Natural killer cell treated with Interleukin-12 subunit alpha and Interleukin-12 subunit beta and Interleukin-15 and Interleukin-18, amount 100 ng/mL, for 72 hours (primary cell): ENCODE measurements at regions not wholly inside any gene's neighbourhood (a gene's known extent, or its start where the extent isn't known, plus 50 kb on each side); places are given as distances from the start of the nearest gene placed in this dataset.
A peak's percentile ranks its signal among the peaks of the same experiment; 100 is the strongest.
"Not testable (repeated sequence)": the region's sequence is repeated elsewhere in the genome, so short reads cannot be mapped to it uniquely, and the experiment has no call there.

Experiments
- ATAC-seq, 2 donors: fragments of 150-1000 bp; cut with Tn5 transposase in 1 of 2; sonication (Bioruptor Pico), chemical (Tn5 transposase) in 1 of 2; 2 replicates each; pipeline ENCODE4 v1.10.0; 2021
- DNase-seq: peaks from one replicate; pipeline ENCODE4 v3.0.0; 2022; ENCODE audit warnings: low spot score
- H3K27ac Mint-ChIP-seq, 2 donors: 1 replicate in 1 of 2; 2 replicates in 1 of 2; pipeline ENCODE4 v1.8.0; 2022; ENCODE audit warnings: mixed read lengths in 2 of 2, mild to moderate bottlenecking in 1 of 2, moderate library complexity in 1 of 2
- H3K27me3 Mint-ChIP-seq, 2 donors: 1 replicate in 1 of 2; 2 replicates in 1 of 2; pipeline ENCODE4 v1.8.0; 2022; ENCODE audit warnings: mixed read lengths in 2 of 2
- H3K36me3 Mint-ChIP-seq: one replicate; pipeline ENCODE4 v1.8.0; 2022; ENCODE audit warnings: mixed read lengths
- H3K4me1 Mint-ChIP-seq, 2 donors: 1 replicate in 1 of 2; 2 replicates in 1 of 2; pipeline ENCODE4 v1.8.0; 2022; ENCODE audit warnings: low read depth in 2 of 2, mixed read lengths in 2 of 2, mild to moderate bottlenecking in 1 of 2
- H3K4me3 Mint-ChIP-seq: one replicate; pipeline ENCODE4 v1.8.0; 2022; ENCODE audit warnings: mixed read lengths
- H3K9me3 Mint-ChIP-seq: 2 replicates; pipeline ENCODE4 v1.8.0; 2022; ENCODE audit warnings: mixed read lengths

DNA sequence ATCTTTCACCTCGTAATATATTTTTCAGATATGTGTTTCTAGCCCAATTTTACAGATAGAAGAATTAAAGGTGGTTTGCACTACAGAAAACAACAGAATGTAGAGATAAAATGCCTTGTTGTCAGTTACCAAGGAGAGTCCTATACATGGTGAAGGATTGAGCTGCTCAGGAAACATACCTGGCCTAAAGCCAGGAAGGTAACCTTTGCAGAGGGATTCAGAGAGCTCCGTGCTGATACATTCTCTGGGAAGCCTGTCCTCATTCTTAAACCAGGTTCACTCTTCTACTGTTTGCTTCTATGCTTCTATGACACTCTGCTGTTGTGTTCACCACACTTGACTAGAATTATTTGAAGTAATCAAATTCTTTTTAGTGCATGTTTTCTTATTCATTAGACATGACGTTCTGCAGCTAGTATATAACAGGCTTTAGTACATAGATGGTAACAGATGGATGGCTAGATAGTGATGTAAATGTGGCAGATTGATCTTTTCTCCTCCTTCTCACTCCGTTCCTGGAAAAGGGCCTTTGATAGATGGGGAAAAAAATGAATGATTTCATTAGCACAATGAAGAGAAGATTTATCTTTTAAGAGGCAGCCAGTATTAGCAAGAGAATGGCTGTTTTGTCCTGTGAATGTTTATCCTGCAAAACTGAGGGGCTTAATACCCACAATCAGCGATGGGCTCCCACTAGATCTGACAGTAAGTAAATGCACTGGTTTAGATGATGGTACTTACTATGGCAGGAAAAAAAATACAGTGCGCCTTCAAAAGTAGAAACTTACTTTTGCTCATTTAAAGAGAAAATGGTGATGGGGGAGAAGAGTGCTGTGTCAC, 589.6 kb upstream of the FAM98A start:
- no peak overlapping the region for H3K4me3 Mint-ChIP-seq
- ATAC-seq (no peak), DNase-seq (no peak)
- H3K36me3 Mint-ChIP-seq = no peaks in the 10 kb centered on the region
- H3K27me3 Mint-ChIP-seq = no peaks in the 10 kb centered on the region
- peaks cover 17% of the 10 kb centered on the region for H3K9me3 Mint-ChIP-seq
- no peaks in the 10 kb centered on the region for H3K4me1 Mint-ChIP-seq
- H3K27ac Mint-ChIP-seq = no peak overlapping the region

DNA sequence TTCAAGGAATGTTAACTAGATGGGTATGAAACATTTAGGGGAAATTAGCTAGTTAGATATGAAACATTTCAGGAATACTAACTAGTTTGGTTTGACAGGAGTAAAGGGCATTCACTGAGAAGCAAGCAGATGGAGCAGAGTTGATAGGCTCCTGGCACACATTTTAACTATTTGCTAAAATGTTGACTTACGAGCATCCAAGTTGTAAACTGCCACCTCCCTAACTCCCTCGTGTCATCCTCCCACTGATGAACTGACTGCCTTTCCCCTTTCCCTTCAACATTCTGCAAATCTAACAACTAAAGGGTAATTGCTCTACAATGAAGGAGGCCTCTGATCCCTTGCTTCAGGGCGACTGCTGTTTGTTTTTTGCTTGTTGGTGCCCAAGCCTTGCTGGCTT, 580.4 kb upstream of the FAM98A start:
- Mint-ChIP-seq H3K27me3 (no peaks in the 10 kb centered on the region), H3K4me3 (no peak overlapping the region), H3K4me1 (no peaks in the 10 kb centered on the region), H3K27ac (no peak overlapping the region), H3K9me3 (peaks cover 11% of the 10 kb centered on the region), H3K36me3 (no peaks in the 10 kb centered on the region)
- ATAC-seq = no peak
- no peak for DNase-seq

DNA sequence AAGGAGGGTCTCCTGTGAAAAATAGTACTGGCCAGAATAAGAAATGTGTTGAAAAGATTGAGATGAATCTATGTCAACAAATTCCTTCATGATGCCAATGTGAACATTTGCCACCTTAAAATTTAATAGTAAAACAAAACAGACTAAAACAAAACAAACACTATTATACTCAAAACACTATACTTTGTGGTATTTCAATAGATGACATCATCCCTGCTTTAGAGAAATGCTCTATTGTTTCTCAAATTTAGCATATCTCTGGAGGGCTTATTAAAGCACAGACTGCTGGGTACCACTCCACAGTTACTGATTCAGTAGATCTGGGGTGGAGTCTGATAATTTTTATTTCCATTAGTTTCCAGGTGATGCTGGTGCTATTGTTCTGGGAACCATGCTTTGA, 579.4 kb upstream of the FAM98A start:
- H3K27me3 Mint-ChIP-seq = no peaks in the 10 kb centered on the region
- no peaks in the 10 kb centered on the region for H3K36me3 Mint-ChIP-seq
- DNase-seq (no peak), ATAC-seq (no peak)
- no peak overlapping the region for H3K4me3 Mint-ChIP-seq
- H3K27ac Mint-ChIP-seq = no peak overlapping the region
- peaks cover 9% of the 10 kb centered on the region for H3K9me3 Mint-ChIP-seq
- no peaks in the 10 kb centered on the region for H3K4me1 Mint-ChIP-seq

DNA sequence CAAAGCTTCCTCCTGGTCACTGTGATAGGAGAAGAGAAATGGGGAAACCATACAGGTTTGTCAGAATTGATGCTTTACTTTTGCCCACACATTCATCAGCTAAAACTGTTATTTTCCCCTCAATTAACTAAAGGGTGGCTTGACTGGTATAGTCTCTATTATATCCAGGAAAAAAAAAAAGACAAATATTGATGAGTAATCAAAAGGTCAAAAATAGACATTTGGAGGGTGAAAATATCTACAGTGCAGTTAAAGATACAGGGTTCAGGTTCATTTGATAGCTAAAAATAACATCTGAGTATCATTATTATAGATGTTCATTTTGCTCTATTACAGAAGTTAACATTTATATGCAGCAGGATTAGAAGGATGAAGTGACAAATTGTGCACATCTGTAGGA, 577.6 kb upstream of the FAM98A start:
- no peak overlapping the region for H3K4me3 Mint-ChIP-seq
- H3K36me3 Mint-ChIP-seq = no peaks in the 10 kb centered on the region
- peaks cover 9% of the 10 kb centered on the region for H3K9me3 Mint-ChIP-seq
- no peak overlapping the region for H3K27ac Mint-ChIP-seq
- no peak for DNase-seq
- no peaks in the 10 kb centered on the region for H3K27me3 Mint-ChIP-seq
- H3K4me1 Mint-ChIP-seq = no peaks in the 10 kb centered on the region
- no peak for ATAC-seq

DNA sequence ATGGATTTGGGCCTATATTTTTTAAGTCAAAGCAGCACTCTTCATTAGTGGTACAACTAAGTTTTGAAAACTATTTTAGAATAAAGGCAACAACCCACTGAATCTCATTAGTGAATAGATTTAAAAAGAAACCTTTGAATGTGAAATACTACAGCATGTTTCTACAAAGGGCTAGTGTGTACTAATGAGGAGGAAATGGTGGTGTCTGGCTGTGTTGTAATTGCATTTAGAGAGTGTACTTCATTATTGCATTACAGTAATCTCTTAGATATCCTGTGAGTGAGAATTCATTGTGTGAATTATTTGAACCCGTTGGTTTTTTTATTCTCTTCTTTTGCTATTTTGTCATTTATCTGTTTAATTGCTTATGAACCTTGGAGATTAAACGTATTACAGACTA, 575.4 kb upstream of the FAM98A start:
- no peak overlapping the region for H3K27ac Mint-ChIP-seq
- DNase-seq (no peak), ATAC-seq (no peak)
- no peaks in the 10 kb centered on the region for H3K27me3 Mint-ChIP-seq
- H3K4me3 Mint-ChIP-seq = no peak overlapping the region
- no peaks in the 10 kb centered on the region for H3K36me3 Mint-ChIP-seq
- H3K9me3 Mint-ChIP-seq = peaks cover 6% of the 10 kb centered on the region
- no peaks in the 10 kb centered on the region for H3K4me1 Mint-ChIP-seq

DNA sequence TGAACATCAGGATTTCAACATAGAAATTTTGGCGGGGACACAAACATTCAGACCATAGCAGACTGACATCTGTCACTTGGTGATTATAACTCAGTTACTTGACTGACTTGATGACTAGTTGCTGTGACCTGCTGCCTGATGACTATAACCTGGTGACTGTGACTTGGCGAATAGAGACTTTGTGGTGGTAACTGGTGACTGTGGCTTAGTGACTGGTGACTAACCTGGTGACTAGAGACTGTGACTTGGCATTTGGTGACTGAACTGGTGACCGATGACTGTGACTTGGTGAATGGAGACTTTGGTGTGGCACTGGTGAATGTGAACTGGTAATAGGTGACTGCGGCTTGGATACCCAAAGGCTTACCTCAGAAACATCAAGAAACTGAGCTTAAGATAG, 563.1 kb upstream of the FAM98A start:
- no peak overlapping the region for H3K4me3 Mint-ChIP-seq
- peaks cover 5% of the 10 kb centered on the region for H3K9me3 Mint-ChIP-seq
- DNase-seq (no peak), ATAC-seq (no peak)
- H3K27ac Mint-ChIP-seq = no peak overlapping the region
- H3K4me1 Mint-ChIP-seq = no peaks in the 10 kb centered on the region
- H3K36me3 Mint-ChIP-seq = no peaks in the 10 kb centered on the region
- no peaks in the 10 kb centered on the region for H3K27me3 Mint-ChIP-seq

DNA sequence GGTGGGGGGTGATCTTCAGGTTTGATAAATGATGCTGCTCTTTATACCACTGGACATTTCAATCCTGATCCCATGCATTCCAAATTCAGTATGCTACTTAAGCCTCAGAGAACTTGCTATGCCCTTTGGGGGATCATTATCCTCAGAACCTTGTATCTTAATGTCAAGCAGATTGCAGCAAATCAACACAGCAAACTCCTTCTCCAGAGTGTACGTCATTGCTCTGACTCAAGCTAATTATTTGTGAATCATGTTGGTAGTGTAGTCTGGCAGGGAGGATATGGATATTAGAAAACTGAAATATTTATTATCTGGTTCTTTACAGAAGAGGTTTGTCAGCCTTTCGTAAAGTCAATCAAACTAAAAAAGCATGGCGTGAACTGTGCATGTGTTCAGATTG, 562.5 kb upstream of the FAM98A start:
- no peaks in the 10 kb centered on the region for H3K36me3 Mint-ChIP-seq
- no peak overlapping the region for H3K27ac Mint-ChIP-seq
- no peaks in the 10 kb centered on the region for H3K27me3 Mint-ChIP-seq
- DNase-seq (no peak), ATAC-seq (no peak)
- no peaks in the 10 kb centered on the region for H3K4me1 Mint-ChIP-seq
- H3K9me3 Mint-ChIP-seq = peaks cover 5% of the 10 kb centered on the region
- H3K4me3 Mint-ChIP-seq = no peak overlapping the region

DNA sequence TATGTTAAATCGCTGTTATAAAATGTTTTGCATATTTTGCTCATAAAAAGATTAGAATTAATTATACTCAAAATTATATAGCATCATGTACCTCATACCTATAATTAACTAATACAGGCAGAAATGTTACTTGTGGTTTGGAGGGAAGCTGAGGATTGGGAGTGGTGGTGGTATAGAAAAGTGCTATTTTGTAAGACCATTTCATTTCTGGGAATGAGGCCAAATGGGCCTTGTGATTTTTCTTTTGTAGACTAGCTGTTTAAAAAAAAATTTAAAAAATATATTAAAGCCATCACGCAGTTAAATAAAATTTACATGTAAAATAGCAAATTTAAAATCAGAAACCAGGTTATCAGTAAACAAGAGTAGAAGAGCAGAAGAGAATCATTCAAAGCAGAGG, 560.8 kb upstream of the FAM98A start:
- no peak overlapping the region for H3K4me3 Mint-ChIP-seq
- no peaks in the 10 kb centered on the region for H3K36me3 Mint-ChIP-seq
- H3K27ac Mint-ChIP-seq = no peak overlapping the region
- ATAC-seq (no peak), DNase-seq (no peak)
- no peaks in the 10 kb centered on the region for H3K4me1 Mint-ChIP-seq
- no peaks in the 10 kb centered on the region for H3K27me3 Mint-ChIP-seq
- peaks cover 5% of the 10 kb centered on the region for H3K9me3 Mint-ChIP-seq

DNA sequence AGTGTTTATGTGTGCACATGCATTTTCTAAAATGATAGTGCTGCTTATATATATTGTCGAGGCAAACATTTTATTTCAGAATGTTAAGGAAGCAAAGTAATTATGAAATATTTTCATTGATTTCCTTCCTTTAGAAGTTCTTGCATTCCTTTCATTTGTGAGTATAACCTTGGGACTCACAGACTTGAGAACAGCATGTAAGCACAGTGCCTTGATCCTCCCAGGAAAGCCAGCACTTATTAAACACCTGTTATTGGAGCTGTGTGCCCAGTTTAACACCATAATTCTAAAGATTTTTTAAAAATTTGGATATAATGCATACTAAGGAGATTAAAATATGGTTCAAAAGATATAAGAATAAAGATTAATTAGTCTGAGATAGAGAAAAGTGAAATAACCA, 554.4 kb upstream of the FAM98A start:
- no peaks in the 10 kb centered on the region for H3K36me3 Mint-ChIP-seq
- ATAC-seq (no peak), DNase-seq (no peak)
- no peaks in the 10 kb centered on the region for H3K27me3 Mint-ChIP-seq
- H3K4me3 Mint-ChIP-seq = no peak overlapping the region
- no peak overlapping the region for H3K27ac Mint-ChIP-seq
- H3K4me1 Mint-ChIP-seq = no peaks in the 10 kb centered on the region
- H3K9me3 Mint-ChIP-seq = peaks cover 5% of the 10 kb centered on the region

DNA sequence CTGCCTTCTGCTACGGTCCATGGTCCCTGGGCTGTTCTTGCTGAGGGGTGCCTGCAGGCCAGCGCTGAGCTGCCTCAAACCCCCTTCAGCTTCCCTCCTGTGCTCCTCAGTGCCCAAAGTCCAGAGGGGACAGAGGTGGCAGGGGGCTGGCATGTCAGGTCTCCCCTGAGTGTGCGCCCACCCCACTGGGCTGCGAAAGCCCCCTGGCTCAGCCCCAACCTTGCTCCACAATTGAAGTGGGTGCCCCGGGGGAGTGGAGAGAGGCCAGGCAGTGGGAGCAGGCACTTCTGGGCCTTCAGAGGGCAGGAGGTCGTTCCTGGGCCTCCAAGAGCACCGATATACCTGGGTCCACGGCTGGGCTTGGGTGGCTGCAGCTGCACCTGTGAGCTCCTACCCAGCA, 548.7 kb upstream of the FAM98A start:
- no peak for DNase-seq
- peak in 1 of 2 donors; percentile 15 for ATAC-seq
- Mint-ChIP-seq H3K36me3 (no peaks in the 10 kb centered on the region), H3K9me3 (peaks cover 11% of the 10 kb centered on the region), H3K4me3 (no peak overlapping the region), H3K27me3 (no peaks in the 10 kb centered on the region), H3K27ac (no peak overlapping the region), H3K4me1 (no peaks in the 10 kb centered on the region)

DNA sequence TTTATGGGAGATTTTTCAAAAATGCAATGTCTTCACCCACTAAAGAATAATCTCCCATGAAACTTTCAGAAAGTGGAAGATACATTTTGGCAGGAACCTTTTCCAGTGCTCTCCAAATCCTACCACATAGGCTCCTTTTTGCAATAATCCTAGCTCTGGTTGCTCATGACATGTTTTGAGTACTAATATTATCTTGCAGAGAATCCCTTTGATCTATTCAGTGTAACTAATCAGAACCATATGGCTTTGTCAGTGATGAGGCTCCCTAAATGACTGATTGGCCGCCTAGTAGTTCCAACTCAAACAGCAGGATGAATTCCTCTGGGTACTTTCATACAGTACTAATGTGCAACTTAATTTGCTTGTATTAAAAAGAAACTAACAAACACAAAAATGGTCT, 544.0 kb upstream of the FAM98A start:
- no peak for ATAC-seq
- Mint-ChIP-seq H3K4me1 (no peaks in the 10 kb centered on the region), H3K27ac (no peak overlapping the region), H3K27me3 (no peaks in the 10 kb centered on the region), H3K9me3 (peaks cover 13% of the 10 kb centered on the region), H3K4me3 (no peak overlapping the region), H3K36me3 (no peaks in the 10 kb centered on the region)
- DNase-seq = no peak

DNA sequence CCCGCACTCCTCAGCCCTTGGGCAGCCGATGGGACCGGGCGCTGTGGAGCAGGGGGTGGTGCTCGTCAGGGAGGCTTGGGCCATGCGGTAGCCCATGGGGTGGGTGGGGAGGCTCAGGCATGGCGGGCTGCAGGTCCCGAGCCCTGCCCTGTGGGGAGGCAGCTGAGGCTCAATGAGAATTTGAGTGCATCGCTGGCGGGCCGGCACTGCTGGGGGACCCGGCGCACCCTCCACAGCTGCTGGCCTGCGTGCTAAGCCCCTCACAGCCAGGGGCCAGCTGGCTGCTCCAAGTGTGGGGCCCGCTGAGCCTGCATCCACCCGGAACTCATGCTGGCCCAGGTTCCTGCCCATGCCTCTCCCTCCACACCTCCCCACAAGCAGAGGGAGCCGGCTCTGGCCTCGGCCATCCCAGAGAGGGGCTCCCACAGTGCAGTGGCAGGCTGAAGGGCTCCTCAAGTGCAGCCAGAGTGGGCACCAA, 543.5 kb upstream of the FAM98A start:
- H3K9me3 Mint-ChIP-seq = peaks cover 13% of the 10 kb centered on the region
- ATAC-seq, H3K27me3 Mint-ChIP-seq, H3K27ac Mint-ChIP-seq, H3K4me1 Mint-ChIP-seq, H3K36me3 Mint-ChIP-seq, DNase-seq, H3K4me3 Mint-ChIP-seq: not testable (repeated sequence)

DNA sequence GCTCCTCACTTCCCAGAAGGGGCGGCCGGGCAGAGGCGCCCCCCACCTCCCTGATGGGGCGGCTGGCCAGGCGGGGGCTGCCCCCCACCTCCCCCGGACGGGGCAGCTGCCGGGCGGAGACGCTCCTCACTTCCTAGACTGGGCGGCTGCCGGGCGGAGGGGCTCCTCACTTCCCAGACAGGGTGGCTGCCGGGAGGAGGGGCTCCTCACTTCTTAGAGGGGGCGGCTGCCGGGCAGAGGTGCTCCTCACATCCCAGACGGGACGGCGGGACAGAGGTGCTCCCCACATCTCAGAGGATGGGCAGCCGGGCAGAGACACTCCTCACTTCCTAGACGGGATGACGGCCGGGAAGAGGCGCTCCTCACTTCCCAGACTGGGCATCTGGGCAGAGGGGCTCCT, 534.0 kb upstream of the FAM98A start:
- not testable (repeated sequence) for ATAC-seq, H3K27ac Mint-ChIP-seq

DNA sequence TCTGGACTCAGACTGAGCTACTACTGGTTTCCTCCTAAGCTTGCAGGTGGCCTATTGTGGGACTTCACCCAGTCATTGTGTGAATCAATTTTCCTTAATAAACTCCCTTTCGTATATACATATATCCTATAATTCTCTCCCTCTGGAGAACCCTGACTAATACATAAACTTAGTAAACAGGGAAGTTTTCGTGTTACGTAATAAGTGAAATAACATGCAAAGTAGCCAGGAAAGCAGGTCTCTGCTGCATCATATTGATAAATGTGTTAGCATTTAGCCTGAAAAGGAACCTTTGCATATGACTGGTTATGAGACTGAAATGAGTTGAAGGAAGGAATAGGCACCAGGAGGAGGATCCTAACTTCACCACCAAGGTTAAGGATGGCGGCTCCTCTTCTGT, 527.2 kb upstream of the FAM98A start:
- Mint-ChIP-seq H3K4me1 (no peaks in the 10 kb centered on the region), H3K9me3 (peaks cover 4% of the 10 kb centered on the region), H3K27me3 (no peaks in the 10 kb centered on the region), H3K27ac (no peak overlapping the region), H3K4me3 (no peak overlapping the region), H3K36me3 (no peaks in the 10 kb centered on the region)
- ATAC-seq (no peak), DNase-seq (no peak)

More for the DNA sequence above, 534.0 kb upstream of the FAM98A start:
- H3K36me3 Mint-ChIP-seq, H3K4me1 Mint-ChIP-seq, H3K27me3 Mint-ChIP-seq, H3K9me3 Mint-ChIP-seq, H3K4me3 Mint-ChIP-seq, DNase-seq: not testable (repeated sequence)
